ENCODE measurements at regions not wholly inside any gene's neighbourhood (a gene's known extent, or its start where the extent isn't known, plus 50 kb on each side); places are given as distances from the start of the nearest gene placed in this dataset.

DNA sequence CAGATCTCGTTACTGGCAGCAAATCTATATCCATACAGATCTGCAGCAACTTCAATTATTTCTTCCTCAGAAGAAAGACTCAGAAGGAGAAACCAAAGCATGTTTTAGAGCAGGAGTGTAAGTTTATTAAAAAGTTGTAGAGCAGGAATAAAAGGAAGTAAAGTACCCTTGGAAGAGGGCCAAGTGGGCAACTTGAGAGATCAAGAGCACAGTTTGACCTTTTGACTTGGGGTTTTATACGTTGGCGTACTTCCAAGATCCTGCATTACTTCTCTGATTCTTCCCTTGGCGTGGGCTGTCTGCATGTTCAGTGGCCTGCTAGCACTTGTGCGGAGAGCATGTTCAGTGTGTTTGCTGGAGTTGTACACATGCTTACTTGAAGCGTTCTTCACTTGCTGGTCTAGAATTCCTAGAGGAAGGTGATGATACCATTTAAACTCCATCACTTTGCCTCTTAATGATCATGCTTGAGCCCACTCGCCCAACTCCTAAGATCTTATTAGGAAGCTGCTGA, 1114.7 kb upstream of the PABPC4L start:
- TF ChIP-seq CTCF (IDR thresholded peaks at IDR 0.05; ENCODE audit: insufficient read depth, low read depth, low read length), result no peak
- no peak for TF ChIP-seq EZH2 (IDR thresholded peaks at IDR 0.05; ENCODE audit: insufficient read depth, low read length)

All from astrocyte (in vitro differentiated cells and primary cell).